ENCODE measurements at regions not wholly inside any gene's neighbourhood (a gene's known extent, or its start where the extent isn't known, plus 50 kb on each side); places are given as distances from the start of the nearest gene placed in this dataset.

- TF ChIP-seq POLR2A (IDR thresholded peaks at IDR 0.05; ENCODE audit: low read depth, low read length): no peak
- no peak for TF ChIP-seq POLR2AphosphoS5 (IDR thresholded peaks at IDR 0.05; ENCODE audit: low read depth, low read length)
- TF ChIP-seq SPI1 (IDR thresholded peaks at IDR 0.05; ENCODE audit: low read depth, low read length): no peak
- TF ChIP-seq TAF1 (IDR thresholded peaks at IDR 0.05; ENCODE audit: low read depth, low read length): no peak
- TF ChIP-seq PAX5 (IDR thresholded peaks at IDR 0.05; ENCODE audit: insufficient read depth, low read length, severe bottlenecking): no peak
- no peak for TF ChIP-seq POU2F2 (IDR thresholded peaks at IDR 0.05; ENCODE audit: low read depth, low read length)
Observed at GRCh38 chr4:22874334-22874912, 181.7 kb downstream of the GBA3 start.

Measured in GM12891 (cell line).